HG03139 (cell line): ENCODE measurements at regions not wholly inside any gene's neighbourhood (a gene's known extent, or its start where the extent isn't known, plus 50 kb on each side); places are given as distances from the start of the nearest gene placed in this dataset.

Experiments used
- ATAC-seq: cut with Tn5 transposase; IDR thresholded peaks from one replicate; pipeline ENCODE4 v1.9.1; 2021; ENCODE audit not compliant: unreplicated experiment

- ATAC-seq = no peak
Observed at GRCh38 chr1:228969953-228970800, 234.9 kb downstream of the RHOU start.

- ATAC-seq = no peak
Observed at GRCh38 chr1:228972576-228972975, 237.3 kb downstream of the RHOU start.

DNA sequence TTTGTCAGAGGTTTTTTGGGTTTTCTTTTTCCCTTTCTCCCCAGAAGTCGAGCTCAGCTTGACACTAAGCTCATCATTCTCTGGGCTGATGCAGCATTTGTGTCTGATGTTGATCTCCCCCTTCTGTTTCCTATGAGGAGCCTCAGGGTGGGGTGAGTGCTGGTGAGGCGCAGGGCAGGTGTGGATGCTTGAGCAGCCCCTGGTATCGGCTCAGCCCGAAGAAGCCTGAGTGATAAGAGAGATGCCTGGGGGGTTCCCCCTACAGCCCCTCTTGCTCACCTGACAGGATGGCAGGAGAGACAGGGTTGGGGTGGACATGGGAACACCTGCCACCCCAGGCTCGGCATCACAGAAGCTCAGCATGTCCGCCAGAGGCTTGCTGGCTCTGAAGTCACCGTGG is 239.0 kb downstream of the RHOU start:
- ATAC-seq = no peak

DNA sequence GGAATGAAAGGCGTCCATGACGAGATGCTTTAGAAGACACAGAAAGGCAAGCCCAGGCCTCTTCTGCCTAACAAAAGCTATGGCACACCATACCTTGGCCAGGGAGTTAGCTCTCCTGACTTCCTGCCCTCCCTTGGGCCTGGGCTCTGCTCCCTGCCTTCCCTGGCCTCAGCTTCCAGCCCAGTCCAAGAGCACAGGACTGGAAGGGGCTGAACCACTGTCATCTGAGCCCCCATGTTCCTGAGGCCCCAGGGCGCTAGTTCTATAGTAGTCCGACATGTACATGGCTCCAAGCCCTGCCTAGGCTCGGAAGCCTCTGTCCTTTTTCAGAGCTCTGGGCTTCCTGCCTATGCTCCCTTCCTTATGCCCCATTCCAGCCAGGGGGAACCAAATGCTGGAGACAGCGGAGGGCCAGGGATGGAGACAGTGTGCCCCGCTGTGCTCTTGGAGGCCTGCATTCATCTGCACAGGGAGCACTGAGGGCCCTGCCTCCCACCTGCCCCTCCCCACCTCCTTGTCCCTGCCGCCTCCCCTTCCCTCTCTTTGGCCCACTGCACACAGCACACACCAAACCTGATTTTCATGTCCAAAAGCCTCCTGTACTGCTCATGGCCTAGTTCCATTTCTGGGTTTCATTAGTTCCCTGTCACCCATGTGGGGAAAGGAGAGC is 240.1 kb downstream of the RHOU start:
- no peak for ATAC-seq

DNA sequence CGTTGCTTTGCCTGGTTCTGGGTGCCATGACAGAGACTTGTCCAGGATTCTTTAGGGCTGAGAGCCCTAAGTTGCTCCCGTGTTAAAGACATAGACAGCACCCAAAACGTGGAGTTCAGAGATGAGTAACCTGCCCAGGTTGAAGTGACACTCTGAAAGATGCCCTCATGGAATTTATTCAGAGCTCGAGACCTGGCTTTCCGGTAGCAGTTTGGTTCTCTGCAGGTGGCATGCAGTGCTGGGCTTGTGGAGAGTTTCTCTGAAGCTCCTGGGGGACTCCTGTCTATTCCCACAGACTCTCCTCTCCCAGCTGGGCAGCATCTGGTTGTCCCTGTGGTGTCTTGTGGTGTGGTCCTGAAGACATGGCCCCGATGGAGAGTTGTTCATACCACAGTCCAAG is 241.0 kb downstream of the RHOU start:
- no peak for ATAC-seq

DNA sequence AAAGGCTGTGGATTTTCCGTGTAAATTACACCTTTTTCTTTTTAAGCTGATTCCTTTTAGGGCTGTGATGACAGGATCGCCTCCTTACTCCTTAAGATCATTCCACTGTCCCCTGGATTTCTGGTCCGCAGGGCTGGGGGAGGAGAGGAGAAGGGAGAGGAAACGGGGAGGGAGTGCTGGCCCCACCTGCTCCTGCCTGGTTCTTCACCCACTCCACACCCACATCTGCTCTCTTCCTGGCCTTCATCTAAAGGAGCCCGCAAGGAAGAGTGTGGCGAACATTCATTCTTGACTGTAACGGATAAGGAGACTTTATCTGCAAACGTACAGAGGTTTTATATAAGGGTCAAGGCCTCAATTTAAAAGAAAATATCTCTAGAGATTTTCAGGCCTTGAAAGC is 242.0 kb downstream of the RHOU start:
- ATAC-seq = no peak

DNA sequence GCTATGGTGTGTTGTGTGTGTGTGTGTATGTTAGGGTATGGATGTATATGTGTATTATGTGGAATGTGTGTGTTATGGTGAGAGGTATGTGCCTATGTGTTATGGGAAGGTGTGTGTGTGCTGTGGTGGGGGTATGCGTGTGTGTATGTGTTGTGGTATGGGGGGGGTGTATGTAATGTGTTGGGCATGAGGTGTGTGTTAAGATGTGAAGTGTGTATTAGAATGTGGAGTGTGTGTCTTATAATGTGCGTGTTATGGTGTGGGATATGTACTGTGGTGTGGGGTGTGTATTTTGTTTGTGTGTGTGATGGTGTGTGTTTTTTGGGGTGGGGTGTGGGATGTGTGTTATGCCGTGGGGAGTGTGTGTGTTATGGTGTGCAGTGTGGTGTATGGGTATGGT is 242.5 kb downstream of the RHOU start:
- ATAC-seq = no peak

GRCh38 chr1:228978484-228979324 is 243.4 kb downstream of the RHOU start:
- ATAC-seq = no peak

GRCh38 chr1:228979325-228979699 is 244.0 kb downstream of the RHOU start:
- no peak for ATAC-seq

DNA sequence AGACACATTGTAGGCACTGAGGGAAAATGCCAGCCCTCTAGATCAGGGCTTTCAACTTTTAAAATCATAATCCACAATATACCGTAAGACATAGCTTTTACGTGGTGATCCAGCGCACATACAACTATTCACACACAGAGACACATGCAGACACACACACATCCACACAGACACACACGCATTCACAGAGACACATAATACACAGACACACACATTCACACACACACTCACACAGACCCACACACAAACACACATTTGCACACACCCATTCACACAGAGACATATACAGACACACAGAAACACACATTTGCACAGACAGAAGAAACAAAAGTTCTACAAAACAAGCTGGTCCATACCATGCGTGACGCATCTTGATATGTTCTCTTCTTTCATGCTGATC is 244.5 kb downstream of the RHOU start:
- ATAC-seq = no peak

DNA sequence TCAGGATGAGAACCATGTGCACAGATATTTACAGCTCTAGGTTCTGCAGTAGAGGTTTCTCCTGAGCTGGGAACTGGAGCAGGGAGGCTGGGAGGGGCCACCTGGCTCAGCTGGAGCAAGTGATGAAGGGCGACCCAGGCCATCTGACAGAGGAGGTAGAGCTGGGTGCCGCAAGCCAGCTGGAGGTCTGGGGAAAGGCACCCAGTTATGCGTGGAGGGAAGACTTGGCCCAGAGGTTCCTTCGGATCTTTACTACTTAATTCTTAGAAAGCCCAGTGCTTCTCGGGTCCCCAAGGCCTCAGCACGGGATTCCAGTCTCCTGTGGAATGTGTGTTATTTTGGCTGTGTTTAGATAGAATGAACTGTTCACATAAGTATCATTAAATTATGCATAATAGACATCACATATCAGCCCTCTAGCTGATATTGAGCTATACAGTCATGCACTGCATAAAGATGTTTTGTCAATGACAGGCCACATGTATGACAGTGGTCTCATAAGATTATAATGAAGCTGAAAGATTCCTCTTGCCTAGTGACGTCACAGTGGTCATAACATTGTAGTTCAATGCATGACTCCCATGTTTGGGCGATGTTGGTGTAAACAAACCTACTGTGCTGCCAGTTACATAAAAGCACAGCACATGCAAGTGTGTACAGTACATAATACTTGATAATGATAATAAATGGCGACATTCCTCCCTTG is 245.1 kb downstream of the RHOU start:
- no peak for ATAC-seq

- ATAC-seq = no peak
Observed at GRCh38 chr1:228982637-228983036, 247.4 kb downstream of the RHOU start.

DNA sequence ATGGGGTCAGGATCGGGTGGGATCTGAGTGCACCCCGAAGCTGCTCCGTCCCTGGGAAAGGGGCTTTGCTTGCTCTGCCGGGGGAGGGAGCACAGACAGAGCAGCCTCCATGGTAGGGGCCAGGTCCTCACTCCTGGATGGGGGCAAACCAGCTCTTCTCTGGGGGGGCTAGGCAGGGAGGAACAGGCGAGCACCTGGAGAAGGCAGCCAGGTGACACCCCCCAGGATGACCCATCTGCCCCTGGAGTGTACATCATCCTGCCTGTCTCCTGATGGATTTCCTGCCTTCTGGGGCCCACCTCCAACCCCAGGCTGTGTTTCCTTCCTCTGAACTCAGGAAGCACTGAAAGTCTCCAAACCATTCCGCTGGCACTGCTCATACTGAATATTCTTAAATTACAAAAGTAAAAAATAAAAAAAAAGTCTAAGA is 248.0 kb downstream of the RHOU start:
- no peak for ATAC-seq

DNA sequence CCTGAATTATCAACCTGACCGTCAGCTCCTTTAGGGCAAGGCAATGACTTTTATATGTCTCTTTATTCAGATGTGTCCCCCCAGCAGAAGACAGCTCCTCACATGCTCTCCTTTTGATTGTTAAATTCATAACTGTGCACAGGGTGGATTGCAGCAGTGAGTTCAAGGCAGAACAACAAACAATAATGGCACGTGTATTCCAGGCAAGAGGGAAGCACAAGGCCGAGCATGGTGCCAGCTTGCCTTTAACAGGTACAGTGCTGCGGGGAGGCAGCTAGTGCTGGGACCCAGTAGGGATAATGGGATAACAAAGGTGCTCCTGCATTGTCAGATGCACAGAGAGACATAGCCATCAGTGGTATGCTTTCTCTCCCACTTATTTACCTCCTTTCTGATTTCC is 248.4 kb downstream of the RHOU start:
- ATAC-seq = no peak

DNA sequence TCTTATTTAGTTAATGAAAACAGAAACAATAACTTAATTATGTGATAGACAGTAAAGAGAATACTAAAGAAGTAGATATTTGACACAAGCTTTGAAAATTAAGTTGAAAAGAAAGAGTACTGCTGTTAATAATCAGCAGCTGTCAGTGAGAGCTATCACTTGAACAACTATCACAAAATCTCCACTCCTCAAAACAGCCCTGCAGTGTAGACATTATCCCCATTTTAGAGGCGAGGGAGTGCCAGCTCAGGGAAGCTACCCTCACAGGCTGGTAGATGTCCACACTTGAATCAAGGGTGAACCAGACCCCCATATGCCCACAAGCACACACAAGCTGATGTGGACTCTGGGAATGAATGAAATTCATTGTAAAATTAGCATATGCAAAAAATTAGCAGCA is 248.8 kb downstream of the RHOU start:
- no peak for ATAC-seq

- ATAC-seq = no peak
Observed at GRCh38 chr1:228984646-228985631, 249.7 kb downstream of the RHOU start.

GRCh38 chr1:228985661-228986060 is 250.4 kb downstream of the RHOU start:
- no peak for ATAC-seq

DNA sequence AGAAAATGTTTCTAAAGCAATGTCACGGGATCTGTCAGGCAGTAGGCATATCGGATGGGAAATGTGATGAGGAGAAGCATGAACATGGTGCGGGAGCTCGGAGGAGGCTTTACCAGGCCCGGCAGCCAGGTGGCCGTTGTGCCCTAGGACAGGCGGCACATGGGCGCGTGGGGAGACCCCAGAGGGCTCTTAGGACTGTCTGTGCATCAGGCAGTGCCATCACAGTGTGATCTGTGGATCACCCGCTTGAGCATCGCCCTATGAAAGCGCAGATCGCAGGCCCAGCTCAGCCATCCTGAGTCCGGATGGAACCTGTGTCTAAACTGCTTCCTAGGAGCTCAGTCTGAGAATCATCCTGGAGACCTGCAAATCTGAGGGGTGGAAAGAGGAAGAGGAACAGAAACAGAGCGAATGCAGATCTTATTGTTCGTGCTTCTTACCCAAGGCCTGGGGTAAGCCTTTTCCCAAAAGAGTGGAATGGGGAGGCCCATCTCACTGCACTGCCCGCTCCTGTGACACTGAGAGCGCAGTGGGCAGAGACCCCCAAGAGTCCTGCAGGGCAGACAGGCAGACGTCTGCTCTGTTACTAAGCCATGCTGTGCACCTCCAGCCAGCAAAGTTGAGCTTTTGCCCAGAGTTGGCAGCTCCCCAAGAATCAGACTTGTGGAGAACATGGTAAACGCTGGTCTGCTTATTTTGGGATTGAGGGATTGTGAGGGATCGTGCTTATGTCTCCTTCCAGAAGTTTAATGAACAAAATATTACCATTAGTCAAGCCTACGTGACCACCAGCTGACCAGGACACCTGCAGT is 251.0 kb downstream of the RHOU start:
- no peak for ATAC-seq

- ATAC-seq = no peak
Observed at GRCh38 chr1:228987286-228987685, 252.0 kb downstream of the RHOU start.
